HUDEP-2 (cell line): ENCODE measurements at regions not wholly inside any gene's neighbourhood (a gene's known extent, or its start where the extent isn't known, plus 50 kb on each side); places are given as distances from the start of the nearest gene placed in this dataset.
A peak's percentile ranks its signal among the peaks of the same experiment; 100 is the strongest.
"Not testable (repeated sequence)": the region's sequence is repeated elsewhere in the genome, so short reads cannot be mapped to it uniquely, and the experiment has no call there.

Experiments used
- DNase-seq, 76 experiments: peaks; one replicate each; lab custom pipeline; 2025; ENCODE audit not compliant: unreplicated experiment in 76 of 76; lab: John Stamatoyannopoulos, UW

DNA sequence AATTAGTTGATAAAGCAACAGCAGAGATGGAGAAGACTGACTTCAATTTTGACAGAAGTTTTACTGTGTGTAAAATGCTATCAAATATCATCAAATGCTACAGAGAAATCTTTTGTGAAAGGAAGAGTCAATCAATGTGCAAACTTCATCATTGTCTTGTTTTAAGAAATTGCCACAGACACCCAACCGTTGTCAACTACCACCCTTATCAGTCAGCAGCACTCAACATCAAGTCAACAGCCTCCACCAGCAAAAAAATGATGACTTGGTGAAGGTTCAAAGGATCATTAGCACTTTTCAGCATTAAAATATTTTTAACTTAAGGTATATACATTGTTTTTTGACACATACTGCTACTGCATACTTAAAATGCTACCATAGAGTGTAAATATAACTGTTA, 888.8 kb downstream of the CDH18 start:
- DNase-seq, result peak in 1 of 76 experiments; percentile 39

DNA sequence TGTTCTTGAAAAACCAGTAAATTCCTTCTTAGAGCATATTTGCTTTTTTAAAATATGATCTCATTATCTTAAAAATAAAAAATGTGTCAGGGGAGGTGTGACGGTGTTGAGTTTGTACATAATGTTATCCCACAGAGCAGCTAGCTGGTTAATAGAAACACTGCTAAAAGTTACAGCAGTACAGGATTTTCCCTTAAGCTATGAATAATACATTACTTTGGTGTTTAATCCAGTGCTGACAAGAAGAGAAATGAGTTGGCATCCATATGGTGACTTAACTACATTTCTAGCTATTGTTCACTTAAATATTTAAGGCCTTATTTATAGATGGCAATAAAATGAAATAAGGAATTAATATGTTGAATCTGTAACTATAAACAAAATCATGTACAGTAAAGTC, 883.1 kb downstream of the CDH18 start:
- no peak for DNase-seq

DNA sequence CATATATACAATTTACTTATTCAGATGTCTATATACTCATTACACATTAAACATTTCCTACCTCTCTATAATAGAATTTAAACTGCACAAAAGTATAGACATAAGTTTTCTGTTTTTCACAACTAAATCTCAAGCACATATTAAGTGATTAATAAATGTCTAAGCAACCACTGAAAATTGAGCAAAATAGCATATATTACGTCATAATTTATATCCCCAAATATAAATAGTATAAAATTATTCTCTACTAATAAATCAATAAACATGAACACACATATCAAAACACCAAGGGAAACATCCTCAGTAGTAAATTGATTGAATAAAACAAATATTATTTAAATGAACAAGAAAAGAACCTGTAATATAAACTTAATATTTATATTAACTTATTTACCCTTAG, 865.1 kb downstream of the CDH18 start:
- no peak for DNase-seq

DNA sequence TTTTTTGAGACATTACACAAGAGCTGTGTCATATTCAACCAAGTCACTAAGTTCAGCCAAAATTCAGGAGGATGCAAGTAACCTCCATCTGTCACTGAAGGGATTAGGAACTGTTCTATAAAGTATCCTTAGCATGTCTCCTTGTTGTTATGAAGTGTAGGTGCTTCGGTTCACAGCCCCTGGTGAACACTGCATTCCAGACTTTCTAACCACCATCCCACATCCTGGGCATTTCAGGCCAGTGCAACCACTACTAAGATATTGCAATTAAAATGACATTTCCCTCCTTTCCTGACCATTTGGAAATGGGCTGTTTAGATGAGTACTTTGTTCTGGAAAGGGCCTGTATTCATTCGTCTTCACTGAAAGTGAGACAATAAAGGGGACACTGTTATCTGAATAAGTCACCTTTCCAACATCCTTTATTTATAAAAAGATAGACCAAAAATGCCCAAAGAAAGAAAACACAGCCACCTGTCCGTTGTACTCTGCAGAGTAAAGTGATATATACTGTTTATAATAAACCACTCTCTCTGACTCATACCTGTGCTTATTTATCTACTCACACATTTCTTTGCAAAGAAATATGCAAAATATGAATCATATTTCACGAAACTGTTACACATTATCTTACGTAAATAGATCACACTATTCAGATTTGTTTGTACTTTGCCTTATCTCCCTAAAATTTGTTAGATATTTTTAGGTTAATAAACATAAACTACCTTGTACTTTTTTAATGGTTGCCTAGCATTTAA, 861.9 kb downstream of the CDH18 start:
- DNase-seq, result no peak

DNA sequence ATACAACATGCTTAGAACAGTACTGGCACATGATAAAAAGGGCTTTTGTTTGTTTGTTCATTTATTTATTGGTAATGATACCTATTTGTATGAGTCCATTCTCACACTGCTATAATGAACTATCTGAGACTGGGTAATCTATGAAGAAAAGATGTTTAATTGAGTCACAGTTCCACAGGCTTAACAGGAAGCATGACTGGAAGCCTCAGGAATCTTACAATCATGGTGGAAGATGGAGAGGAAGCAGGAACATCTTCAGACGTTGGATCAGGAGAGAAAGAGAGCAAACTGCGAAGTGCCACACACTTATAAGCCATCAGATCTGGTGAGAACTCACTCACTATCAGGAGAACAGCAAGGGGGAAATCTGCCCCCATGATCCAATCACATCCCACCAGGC, 847.7 kb downstream of the CDH18 start:
- DNase-seq, result no peak

DNA sequence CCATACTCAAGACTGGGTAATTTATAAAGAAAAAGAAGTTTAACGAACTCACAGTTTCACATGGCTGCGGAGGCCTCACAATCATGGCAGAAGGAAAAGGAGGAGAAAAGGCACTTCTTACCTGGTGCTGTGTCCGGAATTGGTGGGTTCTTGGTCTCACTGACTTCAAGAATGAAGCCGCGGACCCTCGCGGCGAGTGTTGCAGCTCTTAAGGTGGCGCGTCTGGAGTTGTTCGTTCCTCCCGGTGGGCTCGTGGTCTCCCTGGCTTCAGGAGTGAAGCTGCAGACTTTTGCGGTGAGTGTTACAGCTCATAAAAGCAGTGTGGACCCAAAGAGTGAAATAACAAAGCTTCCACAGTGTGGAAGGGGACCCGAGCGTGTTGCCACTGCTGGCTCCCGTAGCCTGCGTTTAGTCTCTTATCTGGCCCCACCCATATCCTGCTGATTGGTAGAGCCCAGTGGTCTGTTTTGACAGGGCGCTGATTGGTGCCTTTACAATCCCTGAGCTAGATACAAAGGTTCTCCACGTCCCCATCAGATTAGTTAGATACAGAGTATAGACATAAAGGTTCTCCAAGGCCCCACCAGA, 846.0 kb downstream of the CDH18 start:
- not testable (repeated sequence) for DNase-seq

DNA sequence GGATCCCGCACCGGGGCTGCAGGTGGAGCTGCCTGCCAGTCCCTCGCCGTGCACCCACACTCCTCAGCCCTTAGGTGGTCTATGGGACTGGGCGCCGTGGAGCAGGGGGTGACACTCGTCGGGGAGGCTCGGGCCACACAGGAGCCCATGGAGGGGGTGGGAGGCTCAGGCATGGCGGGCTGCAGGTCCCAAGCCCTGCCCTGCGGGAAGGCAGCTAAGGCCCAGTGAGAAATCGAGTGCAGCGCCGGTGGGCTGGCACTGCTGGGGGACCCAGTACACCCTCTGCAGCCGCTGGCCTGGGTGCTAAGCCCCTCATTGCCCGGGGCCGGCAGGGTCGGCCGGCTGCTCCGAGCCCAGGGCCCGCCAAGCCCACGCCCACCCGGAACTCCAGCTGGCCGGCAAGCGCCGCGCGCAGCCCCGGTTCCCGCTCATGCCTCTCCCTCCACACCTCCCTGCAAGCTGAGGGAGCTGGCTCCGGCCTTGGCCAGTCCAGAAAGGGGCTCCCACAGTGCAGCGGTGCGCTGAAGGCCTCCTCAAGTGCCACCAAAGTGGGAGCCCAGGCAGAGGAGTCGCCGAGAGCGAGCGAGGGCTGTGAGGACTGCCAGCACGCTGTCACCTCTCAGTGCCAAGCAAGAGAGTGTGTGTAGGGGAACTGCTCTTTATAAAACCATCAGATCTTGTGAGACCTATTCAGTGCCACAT, 845.1 kb downstream of the CDH18 start:
- not testable (repeated sequence) for DNase-seq

DNA sequence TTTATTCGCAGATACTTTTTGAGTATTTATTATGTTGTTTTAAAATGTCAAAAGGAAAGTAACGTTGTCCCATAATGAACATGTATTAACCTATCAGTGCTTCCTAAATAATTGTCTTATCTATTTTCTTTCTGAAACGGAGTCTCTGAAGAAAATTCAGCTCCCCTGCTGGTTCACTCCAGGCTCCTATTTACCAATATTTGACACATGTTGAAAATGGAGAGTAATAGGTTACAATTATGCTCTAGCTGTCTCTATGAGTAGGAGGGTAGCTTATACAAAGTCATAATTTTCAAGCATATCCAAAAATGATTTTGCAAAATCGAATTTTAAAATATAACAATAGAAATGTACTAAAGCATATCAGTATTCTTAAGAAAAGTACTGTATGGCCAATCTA, 844.1 kb downstream of the CDH18 start:
- DNase-seq, result no peak

DNA sequence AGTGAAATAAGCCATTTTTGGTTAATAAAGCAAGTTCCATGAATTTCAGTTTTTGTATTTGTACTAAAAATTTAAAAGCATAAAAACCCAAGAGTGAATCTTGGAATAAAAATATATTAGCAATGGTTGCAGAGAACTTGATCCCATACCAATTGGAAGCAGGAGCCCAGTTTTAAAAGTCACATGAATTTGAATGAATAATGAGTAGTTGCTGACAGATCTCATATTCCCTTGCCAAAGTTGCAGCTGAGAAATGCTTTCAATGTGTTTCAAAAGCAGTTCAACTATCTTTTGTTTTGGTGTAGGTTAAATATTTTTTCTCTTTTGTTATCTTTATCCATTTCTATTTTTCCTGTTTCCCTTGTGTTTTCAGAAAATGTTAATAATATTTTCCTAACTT, 818.6 kb downstream of the CDH18 start:
- no peak for DNase-seq

DNA sequence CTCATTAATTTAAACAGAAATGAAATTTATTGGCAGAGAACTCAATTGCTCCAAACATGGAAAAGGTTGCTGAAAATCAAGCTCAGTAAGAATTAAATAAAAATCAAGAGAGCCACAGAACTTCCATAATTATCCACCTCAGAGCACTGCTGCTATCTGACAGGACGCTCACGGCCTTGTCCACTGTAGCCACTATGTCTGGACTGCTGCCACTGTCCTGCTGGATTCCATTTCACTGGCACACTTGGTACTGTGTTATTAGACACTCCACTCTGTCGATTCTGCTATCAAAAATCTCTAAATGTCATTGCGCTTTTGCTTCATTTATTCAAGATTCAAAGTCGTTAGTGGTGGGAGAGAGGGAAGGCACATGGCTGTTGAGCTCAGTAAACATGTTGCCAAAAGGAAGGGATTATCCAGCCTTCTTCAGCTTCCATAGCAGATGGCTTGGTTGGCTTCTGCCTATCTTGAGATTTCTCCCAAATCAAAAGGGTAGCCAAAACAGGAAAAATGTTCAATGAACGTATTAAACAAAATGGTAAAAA, 815.0 kb downstream of the CDH18 start:
- no peak for DNase-seq

DNA sequence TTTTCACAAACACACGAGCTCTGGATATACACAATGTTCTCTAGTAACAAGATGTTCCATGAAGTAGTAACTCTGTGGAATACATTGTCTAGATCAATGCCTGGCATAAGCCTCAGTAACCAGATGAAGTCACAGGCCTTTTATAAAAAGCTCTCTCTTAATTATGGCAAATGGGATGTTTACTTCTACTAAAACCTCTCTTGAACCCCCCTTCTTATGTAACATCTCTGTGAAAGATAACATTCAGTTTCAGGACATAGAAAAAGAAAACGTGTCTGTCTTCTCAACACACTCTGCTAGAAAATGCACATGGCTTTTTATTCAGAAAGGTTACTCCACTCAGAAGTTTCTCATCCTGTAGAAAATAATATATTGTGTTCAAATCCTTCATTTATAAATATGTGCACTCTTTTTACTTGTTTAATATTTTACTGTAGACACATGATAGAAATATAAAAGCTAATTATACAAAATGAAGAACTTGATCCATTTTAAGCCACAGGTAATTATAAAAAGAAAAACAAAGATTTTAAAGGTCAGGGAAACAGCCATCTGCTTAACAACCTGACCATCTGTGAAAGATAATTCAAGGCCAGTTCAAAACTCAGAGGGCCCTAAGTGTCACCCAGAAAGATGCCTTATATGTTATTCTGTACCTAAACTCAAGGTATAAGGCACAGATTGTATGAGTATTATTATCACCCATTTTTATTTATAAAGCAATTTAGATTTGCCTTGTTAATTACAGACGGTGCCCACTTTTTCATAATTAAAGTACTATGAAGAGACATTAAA, 812.0 kb downstream of the CDH18 start:
- no peak for DNase-seq

DNA sequence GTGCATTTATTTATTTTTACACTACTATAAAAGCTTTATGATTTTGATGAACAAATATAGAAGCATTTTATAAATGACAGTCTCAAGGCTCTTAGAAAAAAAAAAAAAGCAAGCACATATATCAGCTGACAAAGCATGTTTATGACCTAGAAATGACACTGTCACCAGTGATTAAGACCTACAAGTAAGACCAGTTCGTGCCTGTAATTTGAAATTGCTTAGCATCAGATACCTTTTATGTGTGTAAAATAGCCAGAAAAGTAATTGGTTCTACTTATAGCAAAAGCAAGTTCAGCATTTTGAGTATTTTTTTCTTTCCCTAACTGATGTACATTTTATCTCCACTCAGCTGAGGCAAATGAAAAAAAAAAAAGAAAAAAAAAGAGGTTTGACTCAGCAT, 808.4 kb downstream of the CDH18 start:
- DNase-seq, result no peak

DNA sequence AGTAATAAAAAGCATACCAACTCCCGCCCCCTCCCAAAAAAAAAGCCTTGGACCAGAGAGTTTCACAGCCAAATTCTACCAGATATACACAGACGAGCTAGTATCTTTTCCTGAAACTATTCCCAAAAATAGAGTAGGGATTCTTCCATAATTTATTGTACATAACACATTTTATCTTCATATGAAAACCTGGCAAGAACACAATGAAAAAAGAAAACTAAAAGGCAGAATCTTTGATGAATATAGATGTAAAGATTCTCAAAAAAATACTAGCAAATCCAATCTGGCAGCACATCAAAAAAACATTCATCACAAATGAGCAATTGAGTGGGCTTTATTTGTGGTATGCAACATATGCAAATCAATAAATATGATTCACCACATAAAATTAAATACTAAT, 798.8 kb downstream of the CDH18 start:
- DNase-seq, result no peak

DNA sequence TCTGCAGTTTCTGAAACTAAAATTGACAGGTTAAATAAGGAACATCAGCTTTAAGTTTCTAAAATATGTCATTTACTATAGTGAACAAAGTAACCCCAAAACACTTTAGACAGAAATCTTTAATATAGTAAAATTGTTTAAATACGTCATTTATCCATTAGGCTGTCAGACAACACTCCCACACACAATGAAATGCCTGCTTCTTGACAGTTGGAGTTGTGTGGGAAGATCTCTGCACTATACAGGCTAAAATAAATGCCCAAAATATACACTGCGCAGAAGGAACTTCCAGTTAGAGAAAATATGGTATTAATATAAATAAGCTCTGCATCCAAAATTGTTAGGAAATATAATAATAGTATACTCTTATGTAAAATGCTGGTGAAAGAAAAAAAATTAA, 794.4 kb downstream of the CDH18 start:
- DNase-seq, result no peak

DNA sequence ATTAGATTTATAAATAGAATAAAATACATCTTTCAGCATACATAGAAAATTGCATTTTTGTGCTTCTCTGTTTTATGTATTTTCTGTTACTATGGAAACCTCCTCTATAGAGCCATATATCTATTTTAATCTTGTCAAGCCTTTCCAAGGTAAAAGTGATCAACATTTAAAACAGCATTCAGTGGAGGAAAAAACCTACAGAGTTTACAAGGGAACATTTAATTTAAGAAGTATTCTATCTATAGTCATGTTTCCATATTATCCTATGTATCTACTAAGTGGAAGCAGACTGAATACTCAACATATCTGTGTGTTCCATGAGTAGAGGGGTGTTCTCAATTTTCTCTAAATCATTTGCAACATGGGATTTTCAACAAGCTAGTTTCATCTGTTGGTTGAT, 791.4 kb downstream of the CDH18 start:
- no peak for DNase-seq

DNA sequence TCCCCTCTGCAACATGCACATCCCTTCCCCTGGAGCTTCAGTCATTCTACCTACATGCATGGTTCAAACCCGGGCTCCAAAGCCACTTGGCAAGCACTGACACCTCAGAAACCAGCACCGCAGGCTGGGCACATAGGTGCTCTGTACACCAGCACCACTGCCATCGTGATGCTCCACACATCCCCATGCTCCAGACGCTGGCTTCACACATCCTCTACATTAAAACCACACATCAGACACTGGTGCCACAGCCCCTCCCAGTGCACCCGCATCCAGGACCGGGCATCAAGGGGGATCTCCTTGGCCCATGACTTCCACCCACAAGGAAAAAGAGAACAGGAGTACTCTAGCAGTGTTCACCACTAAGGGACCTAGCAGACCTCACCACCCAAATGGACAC, 787.7 kb downstream of the CDH18 start:
- DNase-seq, result no peak

DNA sequence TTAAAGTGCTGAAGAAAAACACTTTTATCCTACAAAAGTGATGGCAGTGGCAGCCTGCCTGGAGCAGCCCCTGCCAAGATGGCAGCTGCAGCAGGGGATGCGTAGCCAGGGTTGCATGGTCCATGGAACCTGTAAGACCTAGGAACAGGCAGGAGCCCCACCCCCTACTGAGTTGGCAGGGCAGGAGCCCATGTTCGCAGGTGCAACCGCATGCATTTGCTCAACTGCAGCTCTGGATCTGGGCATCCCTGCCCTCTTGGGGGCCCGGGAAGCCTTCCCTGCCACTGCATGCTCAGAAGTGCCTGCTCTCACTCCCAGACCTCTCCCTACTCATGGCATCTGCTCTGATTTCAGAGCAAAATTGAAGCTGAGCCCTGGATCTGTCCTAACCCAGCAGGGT, 779.6 kb downstream of the CDH18 start:
- no peak for DNase-seq

DNA sequence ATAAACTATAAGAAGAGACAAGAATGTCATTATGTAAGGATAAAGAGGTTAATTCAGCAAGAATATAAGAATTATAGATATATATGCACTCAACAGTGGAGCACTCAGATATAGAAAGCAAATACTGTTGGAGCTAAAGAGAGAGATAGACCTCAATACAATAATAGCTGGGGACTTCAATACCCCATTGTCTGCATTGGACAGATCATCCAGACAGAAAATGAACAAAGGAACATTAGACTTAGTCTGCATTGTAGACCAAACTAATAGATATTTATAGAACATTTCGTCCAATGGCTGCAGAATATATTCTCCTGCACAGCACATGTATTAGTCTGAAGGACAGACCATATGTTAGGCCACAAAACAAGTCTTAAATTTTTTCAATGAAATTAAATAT, 777.1 kb downstream of the CDH18 start:
- no peak for DNase-seq

DNA sequence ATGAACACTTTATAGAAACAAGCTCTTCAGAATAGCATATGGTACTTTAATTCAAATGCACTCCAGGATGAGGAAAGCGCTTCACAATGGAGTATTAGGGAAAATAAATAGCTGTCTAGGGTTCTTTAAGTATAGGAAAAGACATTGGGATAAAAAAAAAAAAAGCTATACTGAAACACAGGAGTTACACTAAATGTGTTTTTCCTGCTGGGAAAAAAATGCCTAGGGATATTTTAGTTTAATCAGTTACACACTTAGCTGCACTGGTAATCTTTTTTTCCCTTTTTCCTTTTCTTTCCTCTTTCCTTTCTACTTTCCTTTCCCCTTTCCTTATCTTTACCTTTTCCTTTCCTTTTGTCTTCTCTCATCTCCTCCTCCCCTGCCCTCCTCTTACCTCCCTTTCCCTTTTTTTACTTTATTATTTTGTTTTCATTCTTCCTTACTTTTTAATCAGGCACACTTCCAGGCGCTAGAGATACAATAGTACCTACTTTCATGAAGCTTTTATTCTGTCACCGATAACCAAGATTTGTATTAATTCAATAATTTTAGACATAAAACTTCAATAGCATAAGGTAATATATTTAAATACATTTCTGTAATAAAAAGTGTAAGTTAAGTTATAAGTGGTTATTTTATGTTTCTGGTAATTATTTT, 758.7 kb downstream of the CDH18 start:
- DNase-seq, result no peak

DNA sequence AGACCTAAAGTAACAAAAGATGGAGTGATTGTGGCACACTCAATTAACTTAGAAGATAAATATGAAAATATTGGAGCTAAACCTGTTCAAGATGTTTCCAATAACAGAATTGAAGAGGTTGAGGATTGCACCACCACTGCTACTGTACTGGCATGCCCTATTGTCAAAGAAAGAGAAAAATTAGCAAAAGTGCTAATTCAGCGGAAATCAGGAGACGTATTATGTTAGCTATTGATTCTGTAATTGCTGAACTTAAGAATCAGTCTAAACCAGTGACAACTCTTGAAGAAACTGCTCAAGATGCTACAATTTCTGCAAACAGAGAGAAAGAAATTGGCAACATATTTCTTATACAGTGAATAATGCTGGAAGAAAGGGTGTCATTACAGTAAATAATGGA, 754.4 kb downstream of the CDH18 start:
- DNase-seq, result no peak
